ENCODE measurements at regions not wholly inside any gene's neighbourhood (a gene's known extent, or its start where the extent isn't known, plus 50 kb on each side); places are given as distances from the start of the nearest gene placed in this dataset.

- TF ChIP-seq, protein P1, sequence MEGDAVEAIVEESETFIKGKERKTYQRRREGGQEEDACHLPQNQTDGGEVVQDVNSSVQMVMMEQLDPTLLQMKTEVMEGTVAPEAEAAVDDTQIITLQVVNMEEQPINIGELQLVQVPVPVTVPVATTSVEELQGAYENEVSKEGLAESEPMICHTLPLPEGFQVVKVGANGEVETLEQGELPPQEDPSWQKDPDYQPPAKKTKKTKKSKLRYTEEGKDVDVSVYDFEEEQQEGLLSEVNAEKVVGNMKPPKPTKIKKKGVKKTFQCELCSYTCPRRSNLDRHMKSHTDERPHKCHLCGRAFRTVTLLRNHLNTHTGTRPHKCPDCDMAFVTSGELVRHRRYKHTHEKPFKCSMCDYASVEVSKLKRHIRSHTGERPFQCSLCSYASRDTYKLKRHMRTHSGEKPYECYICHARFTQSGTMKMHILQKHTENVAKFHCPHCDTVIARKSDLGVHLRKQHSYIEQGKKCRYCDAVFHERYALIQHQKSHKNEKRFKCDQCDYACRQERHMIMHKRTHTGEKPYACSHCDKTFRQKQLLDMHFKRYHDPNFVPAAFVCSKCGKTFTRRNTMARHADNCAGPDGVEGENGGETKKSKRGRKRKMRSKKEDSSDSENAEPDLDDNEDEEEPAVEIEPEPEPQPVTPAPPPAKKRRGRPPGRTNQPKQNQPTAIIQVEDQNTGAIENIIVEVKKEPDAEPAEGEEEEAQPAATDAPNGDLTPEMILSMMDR (IDR thresholded peaks at IDR 0.05 in 2 of 3, conservative IDR thresholded peaks at IDR 0.05 in 1 of 3; ENCODE audit: control insufficient read depth in 2 of 3, extremely low read depth in 1 of 3, insufficient read depth in 1 of 3, low read depth in 3 of 3, low read length in 3 of 3) = no peak
- TF ChIP-seq ZNF384 (IDR thresholded peaks at IDR 0.05; ENCODE audit: borderline replicate concordance, low read depth, low read length) (no peak), POLR2AphosphoS5 (IDR thresholded peaks at IDR 0.05; ENCODE audit: low read length) (no peak), BMI1 (IDR thresholded peaks at IDR 0.05; ENCODE audit: borderline replicate concordance) (no peak), NRF1 (conservative IDR thresholded peaks at IDR 0.05; ENCODE audit: low read depth, low read length) (no peak)
Measured at GRCh38 chr6:103629613-103630012, 1230.1 kb downstream of the HACE1 start (continued).

DNA sequence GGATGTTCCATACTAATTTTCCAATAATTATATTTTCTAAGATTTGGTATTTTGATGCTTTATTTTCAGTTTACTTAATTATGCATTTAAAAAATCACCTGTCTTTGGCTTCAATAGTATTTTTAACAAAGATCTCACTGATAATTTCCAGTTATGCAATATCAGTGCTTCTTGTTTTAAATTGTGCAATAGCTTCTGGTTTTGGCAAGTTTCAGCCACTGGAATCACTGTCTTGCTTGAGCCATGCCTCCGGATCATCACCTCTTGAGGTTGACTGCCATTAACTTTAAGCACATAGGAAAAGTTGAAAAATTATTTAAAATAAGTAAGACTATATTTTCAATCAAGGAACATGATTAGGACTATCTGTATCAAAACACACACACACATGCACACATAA is 1242.1 kb downstream of the HACE1 start:
- Histone ChIP-seq H3K9me3 (replicated peaks; ENCODE audit: control insufficient read depth, insufficient read depth, low read length) (no peaks in the 10 kb centered on the region), H3K4me2 (ENCODE audit: control insufficient read depth, insufficient read depth) (no peak overlapping the region), H4K20me1 (ENCODE audit: control insufficient read depth, insufficient read depth) (no peaks in the 10 kb centered on the region), H3K79me2 (ENCODE audit: control insufficient read depth, insufficient read depth, low read length) (no peaks in the 10 kb centered on the region), H3K4me1 (ENCODE audit: control insufficient read depth, insufficient read depth, low read length) (no peaks in the 10 kb centered on the region), H3K27me3 (replicated peaks in 1 of 2; ENCODE audit: control insufficient read depth in 2 of 2, insufficient read depth in 2 of 2, low read length in 1 of 2) (no peaks in the 10 kb centered on the region), H2AFZ (ENCODE audit: control insufficient read depth, low read depth, low read length) (no peak overlapping the region), H3K9ac (ENCODE audit: control insufficient read depth, insufficient read depth, low read length) (no peak overlapping the region), H3K27ac (ENCODE audit: control insufficient read depth, insufficient read depth) (no peak overlapping the region), H3K36me3 (ENCODE audit: control insufficient read depth in 2 of 2, insufficient read depth in 2 of 2, low read length in 1 of 2) (no peaks in the 10 kb centered on the region), H3K4me3 (no peak overlapping the region)
- WGBS (ENCODE audit: insufficient coverage, insufficient replicate concordance, low lambda C conversion rate, missing lambda C conversion rate) = 0% methylated on average over 1 of the region's 1 CpG
- DNase-seq (ENCODE audit: low read depth, low spot score) = no peak
- in situ Hi-C loops (cut with MboI) = no loop called here
- SMC1A ChIA-PET (ENCODE audit: uncharacterized antibody, unreplicated experiment) = no interaction called here
- RAD21 ChIA-PET (ENCODE audit: unreplicated experiment) = no interaction called here
- CTCF ChIA-PET = no interaction called here
- no TSS peak for BruUV-seq (replicated peaks)
- TF ChIP-seq, protein P2, sequence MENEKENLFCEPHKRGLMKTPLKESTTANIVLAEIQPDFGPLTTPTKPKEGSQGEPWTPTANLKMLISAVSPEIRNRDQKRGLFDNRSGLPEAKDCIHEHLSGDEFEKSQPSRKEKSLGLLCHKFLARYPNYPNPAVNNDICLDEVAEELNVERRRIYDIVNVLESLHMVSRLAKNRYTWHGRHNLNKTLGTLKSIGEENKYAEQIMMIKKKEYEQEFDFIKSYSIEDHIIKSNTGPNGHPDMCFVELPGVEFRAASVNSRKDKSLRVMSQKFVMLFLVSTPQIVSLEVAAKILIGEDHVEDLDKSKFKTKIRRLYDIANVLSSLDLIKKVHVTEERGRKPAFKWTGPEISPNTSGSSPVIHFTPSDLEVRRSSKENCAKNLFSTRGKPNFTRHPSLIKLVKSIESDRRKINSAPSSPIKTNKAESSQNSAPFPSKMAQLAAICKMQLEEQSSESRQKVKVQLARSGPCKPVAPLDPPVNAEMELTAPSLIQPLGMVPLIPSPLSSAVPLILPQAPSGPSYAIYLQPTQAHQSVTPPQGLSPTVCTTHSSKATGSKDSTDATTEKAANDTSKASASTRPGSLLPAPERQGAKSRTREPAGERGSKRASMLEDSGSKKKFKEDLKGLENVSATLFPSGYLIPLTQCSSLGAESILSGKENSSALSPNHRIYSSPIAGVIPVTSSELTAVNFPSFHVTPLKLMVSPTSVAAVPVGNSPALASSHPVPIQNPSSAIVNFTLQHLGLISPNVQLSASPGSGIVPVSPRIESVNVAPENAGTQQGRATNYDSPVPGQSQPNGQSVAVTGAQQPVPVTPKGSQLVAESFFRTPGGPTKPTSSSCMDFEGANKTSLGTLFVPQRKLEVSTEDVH (IDR thresholded peaks at IDR 0.05; ENCODE audit: low read depth, partially characterized antibody) = no peak
- TF ChIP-seq MYB (IDR thresholded peaks at IDR 0.05; ENCODE audit: borderline replicate concordance, low read depth, low read length) = no peak
- TF ChIP-seq CHD4 (IDR thresholded peaks at IDR 0.05) = no peak
- no peak for ATAC-seq
- intact Hi-C loops (cut with micrococcal nuclease; ENCODE audit: unreplicated experiment) = no loop called here
- no peak for FAIRE-seq
- POLR2A ChIA-PET = no interaction called here
